ENCODE measurements at regions not wholly inside any gene's neighbourhood (a gene's known extent, or its start where the extent isn't known, plus 50 kb on each side); places are given as distances from the start of the nearest gene placed in this dataset.
"Not testable (repeated sequence)": the region's sequence is repeated elsewhere in the genome, so short reads cannot be mapped to it uniquely, and the experiment has no call there.

GRCh38 chr5:74530326-74531050, 110.0 kb downstream of the ENC1 start:
- FAIRE-seq, result no peak

DNA sequence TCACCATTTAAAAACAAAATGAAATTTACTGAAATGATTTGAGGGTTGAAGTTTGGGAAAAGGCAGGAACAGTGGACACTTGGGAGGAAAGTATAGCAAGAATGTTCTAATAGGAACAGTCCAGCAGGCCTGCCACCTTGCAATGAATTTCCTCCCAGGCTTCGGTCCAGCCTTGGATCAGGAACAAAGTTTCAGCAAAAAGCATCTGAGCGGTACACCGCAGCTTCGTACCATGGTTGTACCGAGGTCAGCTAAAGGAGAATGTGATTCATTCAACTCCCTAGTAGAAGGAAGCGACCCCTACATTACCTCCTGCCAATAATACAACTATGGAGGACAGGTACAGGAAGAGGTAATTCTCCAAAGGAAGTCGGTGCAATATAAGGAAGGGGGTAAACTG, 111.4 kb downstream of the ENC1 start:
- FAIRE-seq, result no peak

DNA sequence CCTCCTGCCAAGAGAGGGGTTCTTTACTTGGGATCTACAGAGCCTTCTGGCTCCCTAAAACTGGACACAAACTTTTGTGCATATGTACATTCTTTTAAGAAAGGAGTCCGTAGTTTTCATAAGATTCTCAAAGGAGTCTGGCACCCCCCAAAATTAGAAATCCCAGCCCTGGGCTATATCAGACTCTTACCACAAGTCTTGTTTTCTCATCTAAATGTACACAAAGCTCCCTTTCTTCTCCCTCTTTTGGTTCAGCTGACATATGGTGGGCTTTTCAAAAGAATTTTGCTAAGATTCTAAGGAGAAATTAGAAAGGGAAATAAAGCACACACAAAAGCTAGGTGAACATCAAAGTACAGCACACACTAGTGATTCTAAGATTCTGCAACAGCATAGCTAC, 114.4 kb downstream of the ENC1 start:
- no peak for FAIRE-seq

DNA sequence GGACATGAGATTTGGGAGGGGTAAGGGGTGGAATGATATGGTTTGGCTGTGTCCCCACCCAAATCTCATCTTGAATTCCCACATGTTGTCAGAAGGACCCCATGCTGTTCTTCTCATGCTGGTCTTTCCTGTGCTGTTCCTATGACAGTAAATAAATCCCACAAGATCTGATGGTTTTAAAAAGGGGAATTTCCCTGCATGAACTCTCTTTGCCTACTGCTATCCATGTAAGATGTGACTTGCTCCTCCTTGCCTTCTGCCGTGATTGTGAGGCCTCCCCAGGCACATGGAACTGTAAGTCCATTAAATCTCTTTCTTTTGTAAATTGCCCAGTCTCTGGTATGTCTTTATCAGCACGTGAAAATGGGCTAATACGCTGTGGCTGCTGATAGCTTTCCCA, 115.8 kb downstream of the ENC1 start:
- not testable (repeated sequence) for FAIRE-seq

DNA sequence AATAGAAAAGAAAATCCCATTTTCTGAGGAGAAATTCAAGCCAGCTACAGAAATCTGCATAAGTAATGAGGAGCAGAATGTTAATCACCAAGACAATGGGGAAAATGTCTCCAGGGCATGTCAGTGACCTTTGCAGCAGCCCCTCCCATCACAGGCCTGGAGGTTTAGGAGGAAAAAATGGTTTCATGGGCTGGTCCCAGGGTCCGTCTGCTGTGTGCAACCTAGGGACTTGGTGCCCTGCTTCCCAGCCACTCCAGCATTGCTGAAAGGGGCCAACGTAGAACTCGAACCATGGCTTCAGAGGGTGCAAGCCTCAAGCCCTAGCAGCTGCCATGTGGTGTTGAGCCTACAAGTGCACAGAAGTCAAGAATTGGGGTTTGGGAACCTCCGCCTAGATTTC, 116.8 kb downstream of the ENC1 start:
- not testable (repeated sequence) for FAIRE-seq

- FAIRE-seq, result not testable (repeated sequence)
Measured at GRCh38 chr5:74522838-74523237, 117.7 kb downstream of the ENC1 start.

DNA sequence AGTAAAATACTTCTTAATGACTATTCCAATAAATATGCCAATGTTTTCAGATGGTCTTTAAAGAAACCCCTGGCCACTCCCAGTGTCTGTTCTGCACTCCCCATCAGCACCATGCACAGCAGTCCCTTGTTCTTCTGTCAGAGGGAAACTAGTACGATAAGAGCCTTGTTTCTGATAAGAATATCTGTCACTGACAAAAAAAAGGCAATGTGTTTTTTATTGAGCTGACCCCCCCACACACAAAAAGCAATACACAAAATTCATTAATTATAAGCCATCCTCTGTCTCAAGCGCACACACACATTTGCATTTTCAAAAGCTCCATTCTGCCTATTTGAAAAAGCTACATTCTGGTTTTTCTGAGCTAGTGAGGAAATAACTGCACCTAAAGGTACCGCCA, 119.1 kb downstream of the ENC1 start:
- FAIRE-seq, result no peak

DNA sequence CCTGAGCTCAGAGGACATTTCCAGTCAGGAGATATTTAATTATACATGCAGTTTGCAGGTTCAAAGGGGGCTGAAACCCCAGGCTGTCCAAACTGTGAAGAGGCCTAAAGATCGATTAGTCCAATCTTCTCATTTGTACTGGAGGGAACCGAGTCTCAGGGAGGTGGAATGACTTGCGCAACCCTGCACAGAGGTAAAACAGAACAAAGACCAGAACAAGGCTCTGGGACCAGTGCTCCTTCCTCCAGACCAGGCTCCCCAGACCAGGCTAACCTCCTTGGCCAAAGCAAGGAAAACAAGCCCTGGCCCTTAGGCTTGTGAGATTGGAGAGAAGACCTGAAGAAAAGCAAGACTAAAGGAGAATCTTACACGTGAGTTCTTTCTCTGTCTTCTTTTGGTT, 120.8 kb downstream of the ENC1 start:
- no peak for FAIRE-seq

GRCh38 chr5:74519161-74519571, 121.4 kb downstream of the ENC1 start:
- no peak for FAIRE-seq

GRCh38 chr5:74517700-74518099, 122.8 kb downstream of the ENC1 start:
- FAIRE-seq, result no peak

DNA sequence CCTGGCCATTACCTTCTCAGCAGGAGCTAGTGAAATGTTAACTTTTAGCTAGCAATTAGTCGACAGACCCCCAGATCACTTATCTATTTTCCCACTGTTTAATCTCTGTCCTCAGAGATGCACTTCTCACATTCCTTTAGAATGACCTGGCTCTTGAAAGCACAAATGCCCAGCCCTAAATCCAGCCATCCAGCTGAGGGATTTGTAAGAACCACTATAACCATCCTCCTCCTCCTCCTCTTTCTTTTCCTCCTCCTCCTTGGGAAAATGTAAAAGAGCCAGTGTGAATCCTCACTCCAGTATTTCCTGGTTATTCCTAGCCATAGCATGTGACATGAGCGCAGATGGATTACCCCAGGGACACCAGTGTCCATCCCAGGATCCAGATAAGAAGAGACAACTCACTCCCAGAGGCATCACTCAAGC, 124.3 kb downstream of the ENC1 start:
- FAIRE-seq, result no peak

- FAIRE-seq, result no peak
Measured at GRCh38 chr5:74514888-74515551, 125.5 kb downstream of the ENC1 start.

DNA sequence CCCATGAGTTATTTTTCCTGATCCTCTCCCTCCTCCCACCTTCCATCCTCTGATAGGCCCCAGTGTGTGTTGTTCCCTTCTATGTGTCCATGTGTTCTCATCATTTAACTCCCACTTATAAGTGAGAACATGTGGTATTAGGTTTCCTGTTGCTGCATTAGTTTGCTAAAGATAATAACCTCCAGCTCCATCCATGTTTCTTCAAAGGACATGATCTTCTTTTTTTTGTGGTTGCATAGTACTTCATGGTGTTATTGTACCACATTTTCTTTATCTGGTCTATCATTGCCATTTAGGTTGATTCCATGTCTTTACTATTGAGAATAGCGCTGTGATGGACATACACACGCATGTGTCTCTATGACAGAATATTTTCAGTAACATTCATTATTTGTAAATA, 128.8 kb downstream of the ENC1 start:
- FAIRE-seq, result not testable (repeated sequence)

- no peak for FAIRE-seq
Measured at GRCh38 chr5:74510476-74511075, 130.0 kb downstream of the ENC1 start.

GRCh38 chr5:74507370-74508005, 133.0 kb downstream of the ENC1 start:
- no peak for FAIRE-seq

DNA sequence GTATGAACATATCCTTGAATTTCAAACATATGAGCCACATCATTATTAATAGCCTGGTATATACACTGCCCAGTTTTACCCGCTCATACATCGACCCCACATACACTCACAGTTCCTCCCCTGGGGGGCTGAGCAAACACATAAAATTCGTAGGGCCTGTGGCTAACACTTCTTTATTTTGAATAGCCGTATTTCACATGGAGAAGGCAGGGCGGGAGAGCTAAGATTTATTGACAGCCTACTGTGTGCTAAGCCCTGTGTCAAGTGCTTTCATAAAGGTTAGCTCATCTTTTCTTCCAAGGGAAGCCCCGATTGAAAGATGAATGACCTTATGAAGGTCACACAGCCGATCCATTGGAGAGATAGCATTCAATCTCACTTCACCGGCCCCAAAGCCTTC, 134.4 kb downstream of the ENC1 start:
- FAIRE-seq, result no peak

GRCh38 chr5:74504463-74504862, 136.1 kb downstream of the ENC1 start:
- FAIRE-seq, result no peak

GRCh38 chr5:74502479-74502950, 138.0 kb downstream of the ENC1 start:
- FAIRE-seq, result no peak

DNA sequence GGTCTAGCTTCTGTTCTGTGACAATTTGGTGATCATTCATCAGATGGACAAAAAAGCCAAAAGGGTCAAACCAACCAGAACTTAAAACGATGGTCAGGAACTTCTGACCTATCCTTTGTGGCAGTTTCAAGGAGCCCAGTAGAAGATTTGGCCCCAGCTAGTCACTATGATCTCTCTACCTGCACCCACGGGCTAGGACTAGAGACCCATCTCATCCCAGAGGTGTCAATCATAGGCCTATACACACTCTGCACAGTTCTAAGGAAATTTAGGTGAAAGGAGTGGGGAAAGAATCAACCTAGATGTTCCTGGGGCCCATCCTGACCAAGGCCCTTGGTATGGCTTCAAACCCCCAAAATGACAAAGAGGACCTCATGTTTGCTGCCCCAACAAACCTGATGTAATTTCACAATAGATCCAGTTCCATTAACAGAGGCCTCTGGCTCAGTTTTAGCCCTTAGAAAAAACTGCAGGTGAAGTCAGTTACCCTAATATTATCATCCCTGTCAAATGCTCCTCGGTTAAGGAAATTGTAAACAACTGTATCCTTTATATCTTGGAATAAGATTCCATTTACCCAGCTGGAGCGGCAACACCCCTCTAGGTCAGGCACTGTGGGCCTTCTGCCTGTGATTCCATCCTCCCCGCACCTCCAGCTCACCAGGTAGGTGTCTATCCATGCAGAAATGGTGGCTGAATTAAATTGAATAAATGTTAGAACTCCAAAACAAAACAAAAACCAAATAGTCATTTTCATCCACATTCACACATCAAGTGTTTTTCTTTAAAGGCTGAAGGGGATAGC, 138.7 kb downstream of the ENC1 start:
- no peak for FAIRE-seq

DNA sequence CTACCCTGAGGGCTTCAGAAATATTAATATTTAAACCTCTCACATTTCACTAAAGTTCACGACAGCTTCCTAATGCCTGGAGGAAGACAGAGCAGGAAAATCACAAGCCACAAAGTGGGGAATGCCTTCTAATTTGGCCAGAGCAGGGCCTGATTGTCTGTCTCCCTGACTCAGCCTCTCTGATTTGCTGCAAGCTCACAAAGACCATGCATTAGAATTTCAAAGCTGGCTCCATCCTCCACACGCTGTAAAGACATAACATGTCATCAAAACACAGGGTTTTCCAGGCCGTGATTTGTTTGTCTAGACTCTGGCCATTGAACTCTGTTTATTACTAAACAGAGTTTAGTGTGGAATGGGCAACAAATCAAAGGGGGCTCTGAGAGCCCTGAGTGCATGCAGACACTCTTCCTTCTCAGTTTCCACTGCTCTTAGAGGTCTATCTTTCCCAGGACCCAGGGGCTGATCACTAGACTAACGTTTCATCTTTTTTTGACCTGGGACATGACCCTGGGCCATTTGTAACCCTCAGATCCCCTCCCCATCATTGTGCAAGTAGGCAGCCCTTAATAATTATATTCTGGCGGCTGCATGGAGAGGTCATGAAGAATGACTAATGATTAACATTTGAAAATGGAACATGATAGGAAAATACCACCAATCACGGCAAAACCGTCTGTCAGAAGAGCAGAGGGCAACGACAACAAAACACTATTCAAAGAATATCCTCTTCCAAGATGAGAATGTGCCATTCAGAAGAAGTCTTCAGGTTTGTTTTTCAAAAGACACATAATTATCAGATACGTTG, 140.2 kb downstream of the ENC1 start:
- FAIRE-seq, result peak; percentile 26

DNA sequence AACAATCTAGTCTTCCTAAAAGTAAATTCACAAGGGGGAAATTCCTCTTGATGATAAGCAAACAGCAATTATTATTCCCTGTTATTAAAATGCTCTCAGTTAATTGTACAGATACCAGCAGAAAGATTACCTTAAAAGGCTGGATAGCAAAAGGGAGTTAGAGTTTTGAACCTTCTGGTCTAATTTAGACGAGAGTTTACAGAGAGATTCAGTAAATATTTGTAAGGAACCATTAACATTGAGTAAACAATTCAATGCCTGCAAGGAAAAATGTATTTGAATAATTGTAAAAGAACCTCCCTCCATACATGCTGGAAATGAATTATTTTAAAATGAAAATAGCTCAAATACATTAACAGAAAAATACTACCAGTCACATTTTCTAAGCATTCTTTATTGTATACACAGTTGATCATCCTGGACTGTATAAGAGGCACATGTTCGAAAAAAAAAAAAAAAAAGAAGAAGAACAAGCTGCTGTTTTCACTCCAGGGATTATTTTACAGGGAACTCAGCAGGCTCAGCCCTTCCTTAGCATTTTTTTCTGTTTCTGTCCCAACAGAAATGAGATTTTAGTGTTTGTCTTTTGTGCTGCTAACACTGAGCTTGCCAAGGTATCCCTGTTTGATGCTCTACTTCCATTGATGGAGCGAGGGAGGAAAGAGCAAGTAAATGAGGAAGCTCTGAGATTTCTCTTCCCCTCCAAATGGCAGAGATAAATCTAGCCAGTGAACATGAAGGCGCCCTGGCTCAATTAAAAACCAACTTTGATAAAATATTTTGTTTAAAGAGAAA, 141.1 kb downstream of the ENC1 start:
- FAIRE-seq, result peak; percentile 94
